Endothelial cell (in vitro differentiated cells): ENCODE measurements at regions not wholly inside any gene's neighbourhood (a gene's known extent, or its start where the extent isn't known, plus 50 kb on each side); places are given as distances from the start of the nearest gene placed in this dataset.

ENCODE experiments used
- DNase-seq: peaks from one replicate; pipeline ENCODE4 v3.0.0; 2021; ENCODE audit warnings: low spot score
- H3K27ac Mint-ChIP-seq: one replicate; pipeline ENCODE4 v1.8.0; 2021; ENCODE audit warnings: mixed read lengths, inconsistent platforms; ENCODE audit not compliant: unreplicated experiment
- H3K27me3 Mint-ChIP-seq: one replicate; pipeline ENCODE4 v1.8.0; 2021; ENCODE audit warnings: mild to moderate bottlenecking, moderate library complexity, mixed read lengths, inconsistent platforms; ENCODE audit not compliant: unreplicated experiment
- H3K36me3 Mint-ChIP-seq: one replicate; pipeline ENCODE4 v1.8.0; 2021; ENCODE audit warnings: mild to moderate bottlenecking, low read depth, mixed read lengths, inconsistent platforms; ENCODE audit not compliant: unreplicated experiment
- H3K4me1 Mint-ChIP-seq: one replicate; pipeline ENCODE4 v1.8.0; 2021; ENCODE audit warnings: mild to moderate bottlenecking, mixed read lengths, inconsistent platforms; ENCODE audit not compliant: unreplicated experiment
- H3K4me3 Mint-ChIP-seq: one replicate; pipeline ENCODE4 v1.8.0; 2021; ENCODE audit warnings: mild to moderate bottlenecking, mixed read lengths, inconsistent platforms; ENCODE audit not compliant: unreplicated experiment
- H3K9me3 Mint-ChIP-seq: one replicate; pipeline ENCODE4 v1.8.0; 2021; ENCODE audit warnings: mixed read lengths, inconsistent platforms; ENCODE audit not compliant: unreplicated experiment
- CTCF ChIP-seq: fragments of 200-600 bp; sonication (generic); IDR thresholded peaks from one replicate; pipeline ENCODE4 v1.5.0; 2021; ENCODE audit warnings: antibody characterized with exemption; ENCODE audit not compliant: unreplicated experiment

GRCh38 chr2:49225126-49225525, 70.8 kb upstream of the FSHR start:
- no peak for DNase-seq
- Mint-ChIP-seq H3K27me3 (no peaks in the 10 kb centered on the region), H3K36me3 (no peaks in the 10 kb centered on the region), H3K4me1 (no peaks in the 10 kb centered on the region), H3K4me3 (no peak overlapping the region), H3K9me3 (no peaks in the 10 kb centered on the region), H3K27ac (no peak overlapping the region)
- no peak for TF ChIP-seq CTCF

- Mint-ChIP-seq H3K27ac (no peak overlapping the region), H3K27me3 (no peaks in the 10 kb centered on the region), H3K4me1 (no peaks in the 10 kb centered on the region), H3K4me3 (no peak overlapping the region), H3K36me3 (no peaks in the 10 kb centered on the region), H3K9me3 (no peaks in the 10 kb centered on the region)
- no peak for DNase-seq
- no peak for TF ChIP-seq CTCF
Measured at GRCh38 chr2:49224426-49225010, 70.2 kb upstream of the FSHR start.

GRCh38 chr2:49222975-49223528, 68.7 kb upstream of the FSHR start:
- no peak overlapping the region for H3K27ac Mint-ChIP-seq
- H3K4me3 Mint-ChIP-seq: no peak overlapping the region
- no peaks in the 10 kb centered on the region for H3K27me3 Mint-ChIP-seq
- no peaks in the 10 kb centered on the region for H3K4me1 Mint-ChIP-seq
- no peak for DNase-seq
- no peaks in the 10 kb centered on the region for H3K36me3 Mint-ChIP-seq
- no peaks in the 10 kb centered on the region for H3K9me3 Mint-ChIP-seq
- TF ChIP-seq CTCF: no peak

GRCh38 chr2:49219741-49220140, 65.4 kb upstream of the FSHR start:
- H3K4me3 Mint-ChIP-seq: no peak overlapping the region
- no peak for DNase-seq
- no peak overlapping the region for H3K27ac Mint-ChIP-seq
- H3K27me3 Mint-ChIP-seq: no peaks in the 10 kb centered on the region
- no peaks in the 10 kb centered on the region for H3K36me3 Mint-ChIP-seq
- no peaks in the 10 kb centered on the region for H3K4me1 Mint-ChIP-seq
- TF ChIP-seq CTCF: no peak
- H3K9me3 Mint-ChIP-seq: no peaks in the 10 kb centered on the region

- H3K4me1 Mint-ChIP-seq: no peaks in the 10 kb centered on the region
- H3K27ac Mint-ChIP-seq: no peak overlapping the region
- no peak overlapping the region for H3K4me3 Mint-ChIP-seq
- DNase-seq: no peak
- TF ChIP-seq CTCF: no peak
- H3K9me3 Mint-ChIP-seq: no peaks in the 10 kb centered on the region
- H3K27me3 Mint-ChIP-seq: peaks cover 1% of the 10 kb centered on the region
- H3K36me3 Mint-ChIP-seq: no peaks in the 10 kb centered on the region
Measured at GRCh38 chr2:49210191-49210590, 55.9 kb upstream of the FSHR start.
